ENCODE measurements at regions not wholly inside any gene's neighbourhood (a gene's known extent, or its start where the extent isn't known, plus 50 kb on each side); places are given as distances from the start of the nearest gene placed in this dataset.

- WGBS, 2 donors: 78 to 88% methylated on average over 9 to 12 of the region's 15 CpGs
- H3K27me3 ChIP-seq: peaks cover 0 to 24% (median 0%) of the 10 kb centered on the region in 4 donors
- DNase-seq: no peak
- TF ChIP-seq POLR2A (IDR thresholded peaks at IDR 0.05) (no peak), CTCF (IDR thresholded peaks at IDR 0.05) (no peak)
- no peaks in the 10 kb centered on the region for H3K36me3 ChIP-seq
- no peaks in the 10 kb centered on the region for H3K4me1 ChIP-seq
- intact Hi-C loops (cut with DNase I): no loop called here
- H3K9me3 ChIP-seq: no peaks in the 10 kb centered on the region
- H3K27ac ChIP-seq: no peak overlapping the region
- no peak overlapping the region for H3K4me3 ChIP-seq
Observed at GRCh38 chr22:47593911-47594311, 831.5 kb downstream of the TBC1D22A start.

DNA sequence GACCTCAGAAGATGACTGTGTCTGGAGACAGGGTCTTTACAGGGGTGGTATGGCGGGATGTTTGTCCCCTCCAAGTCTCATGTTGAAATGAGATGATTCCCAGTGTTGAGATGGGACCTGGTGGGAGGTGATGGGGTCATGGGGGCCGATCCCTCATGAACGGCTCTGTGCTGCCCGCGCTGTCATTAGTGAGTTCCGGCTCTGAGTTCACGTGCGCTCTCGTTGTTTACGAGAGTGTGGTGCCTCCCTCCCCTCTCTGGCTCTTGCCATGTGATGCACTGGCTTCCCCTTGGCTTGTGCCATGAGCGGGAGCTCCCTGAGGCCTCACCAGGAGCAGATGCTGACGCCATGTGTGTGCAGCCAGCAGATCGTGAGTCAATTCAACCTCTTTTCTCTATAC, 830.8 kb downstream of the TBC1D22A start:
- Histone ChIP-seq H3K27ac (no peak overlapping the region), H3K4me3 (no peak overlapping the region), H3K27me3 (peaks cover 0 to 26% (median 0%) of the 10 kb centered on the region in 4 donors), H3K9me3 (no peaks in the 10 kb centered on the region), H3K36me3 (no peaks in the 10 kb centered on the region), H3K4me1 (no peaks in the 10 kb centered on the region)
- 76 to 91% methylated on average over 6 to 13 of the region's 13 CpGs for WGBS, 2 donors
- intact Hi-C loops (cut with DNase I): no loop called here
- DNase-seq: no peak
- no peak for TF ChIP-seq POLR2A (IDR thresholded peaks at IDR 0.05)
- TF ChIP-seq CTCF (IDR thresholded peaks at IDR 0.05): no peak

GRCh38 chr22:47592791-47593190, 830.3 kb downstream of the TBC1D22A start:
- TF ChIP-seq POLR2A (IDR thresholded peaks at IDR 0.05): no peak
- TF ChIP-seq CTCF (IDR thresholded peaks at IDR 0.05): no peak
- intact Hi-C loops (cut with DNase I): no loop called here
- H3K36me3 ChIP-seq: no peaks in the 10 kb centered on the region
- no peaks in the 10 kb centered on the region for H3K9me3 ChIP-seq
- H3K27me3 ChIP-seq: peaks cover 0 to 26% (median 0%) of the 10 kb centered on the region in 4 donors
- H3K4me3 ChIP-seq: no peak overlapping the region
- DNase-seq: no peak
- no peak overlapping the region for H3K27ac ChIP-seq
- WGBS, 2 donors: 50 to 71% methylated on average over 1 to 2 of the region's 9 CpGs
- H3K4me1 ChIP-seq: no peaks in the 10 kb centered on the region

GRCh38 chr22:47591709-47592108, 829.3 kb downstream of the TBC1D22A start:
- TF ChIP-seq CTCF (IDR thresholded peaks at IDR 0.05) (no peak), POLR2A (IDR thresholded peaks at IDR 0.05) (no peak)
- no peaks in the 10 kb centered on the region for H3K36me3 ChIP-seq
- DNase-seq: no peak
- H3K4me1 ChIP-seq: no peaks in the 10 kb centered on the region
- 82% methylated on average over 16 of the region's 16 CpGs for WGBS, 2 donors
- H3K4me3 ChIP-seq: no peak overlapping the region
- intact Hi-C loops (cut with DNase I): no loop called here
- no peaks in the 10 kb centered on the region for H3K9me3 ChIP-seq
- H3K27me3 ChIP-seq: peaks cover 0 to 26% (median 0%) of the 10 kb centered on the region in 4 donors
- no peak overlapping the region for H3K27ac ChIP-seq

GRCh38 chr22:47591016-47591415, 828.6 kb downstream of the TBC1D22A start:
- H3K4me1 ChIP-seq: no peaks in the 10 kb centered on the region
- intact Hi-C loops (cut with DNase I): no loop called here
- TF ChIP-seq CTCF (IDR thresholded peaks at IDR 0.05): no peak
- TF ChIP-seq POLR2A (IDR thresholded peaks at IDR 0.05): no peak
- no peaks in the 10 kb centered on the region for H3K9me3 ChIP-seq
- H3K4me3 ChIP-seq: no peak overlapping the region
- no peak overlapping the region for H3K27ac ChIP-seq
- H3K36me3 ChIP-seq: no peaks in the 10 kb centered on the region
- no peak for DNase-seq
- H3K27me3 ChIP-seq: peaks cover 0 to 21% (median 0%) of the 10 kb centered on the region in 4 donors
- WGBS, 2 donors: 85 to 89% methylated on average over 4 to 6 of the region's 7 CpGs

Data from esophagus squamous epithelium (tissue), 5 donors.